ENCODE measurements at regions not wholly inside any gene's neighbourhood (a gene's known extent, or its start where the extent isn't known, plus 50 kb on each side); places are given as distances from the start of the nearest gene placed in this dataset.

GRCh38 chr18:22688877-22689496, 244.1 kb upstream of the RBBP8 start:
- no peak overlapping the region for H3K4me3 ChIP-seq (ENCODE audit: low read depth, low read length)
- no peak for TF ChIP-seq CTCF (IDR thresholded peaks at IDR 0.05; ENCODE audit: low read depth, low read length, missing control alignments)
- no peak for DNase-seq (ENCODE audit: low read depth)

GRCh38 chr18:22689712-22690111, 243.4 kb upstream of the RBBP8 start:
- DNase-seq (ENCODE audit: low read depth): no peak
- TF ChIP-seq CTCF (IDR thresholded peaks at IDR 0.05; ENCODE audit: low read depth, low read length, missing control alignments): no peak
- no peak overlapping the region for H3K4me3 ChIP-seq (ENCODE audit: low read depth, low read length)

- H3K4me3 ChIP-seq (ENCODE audit: low read depth, low read length): no peak overlapping the region
- no peak for DNase-seq (ENCODE audit: low read depth)
- no peak for TF ChIP-seq CTCF (IDR thresholded peaks at IDR 0.05; ENCODE audit: low read depth, low read length, missing control alignments)
These were observed 242.6 kb upstream of the RBBP8 start for GRCh38 chr18:22690556-22690955.

GRCh38 chr18:22691946-22692710, 241.0 kb upstream of the RBBP8 start:
- TF ChIP-seq CTCF (IDR thresholded peaks at IDR 0.05; ENCODE audit: low read depth, low read length, missing control alignments): no peak

GRCh38 chr18:22694954-22695353, 238.2 kb upstream of the RBBP8 start:
- DNase-seq (ENCODE audit: low read depth): no peak
- TF ChIP-seq CTCF (IDR thresholded peaks at IDR 0.05; ENCODE audit: low read depth, low read length, missing control alignments): no peak
- no peak overlapping the region for H3K4me3 ChIP-seq (ENCODE audit: low read depth, low read length)

More at GRCh38 chr18:22691946-22692710, 241.0 kb upstream of the RBBP8 start:
- no peak for DNase-seq (ENCODE audit: low read depth)
- H3K4me3 ChIP-seq (ENCODE audit: low read depth, low read length): no peak overlapping the region

GRCh38 chr18:22695674-22696073, 237.5 kb upstream of the RBBP8 start:
- no peak overlapping the region for H3K4me3 ChIP-seq (ENCODE audit: low read depth, low read length)
- TF ChIP-seq CTCF (IDR thresholded peaks at IDR 0.05; ENCODE audit: low read depth, low read length, missing control alignments): no peak
- no peak for DNase-seq (ENCODE audit: low read depth)

All from GM12864 (cell line).